ENCODE measurements at regions not wholly inside any gene's neighbourhood (a gene's known extent, or its start where the extent isn't known, plus 50 kb on each side); places are given as distances from the start of the nearest gene placed in this dataset.

DNA sequence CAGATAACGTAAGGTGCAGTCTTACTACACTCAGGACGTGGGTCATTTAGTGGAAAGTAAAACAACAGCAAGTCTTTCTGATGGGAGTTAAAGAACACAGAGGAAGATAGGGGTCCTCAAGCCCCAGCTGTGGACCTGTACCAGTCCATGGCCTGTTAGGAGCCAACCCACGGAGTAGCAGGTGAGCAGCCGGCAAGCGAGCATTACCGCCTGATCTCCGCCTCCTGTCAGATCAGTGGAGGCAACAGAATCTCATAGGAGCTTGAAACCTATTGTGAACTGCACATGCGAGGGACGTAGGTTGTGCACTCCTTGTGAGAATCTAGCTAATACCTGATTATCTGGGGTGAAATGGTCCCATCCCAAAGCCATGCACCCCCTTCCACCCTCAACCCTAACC, 1180.8 kb downstream of the FSTL5 start:
- TF ChIP-seq, protein P1, sequence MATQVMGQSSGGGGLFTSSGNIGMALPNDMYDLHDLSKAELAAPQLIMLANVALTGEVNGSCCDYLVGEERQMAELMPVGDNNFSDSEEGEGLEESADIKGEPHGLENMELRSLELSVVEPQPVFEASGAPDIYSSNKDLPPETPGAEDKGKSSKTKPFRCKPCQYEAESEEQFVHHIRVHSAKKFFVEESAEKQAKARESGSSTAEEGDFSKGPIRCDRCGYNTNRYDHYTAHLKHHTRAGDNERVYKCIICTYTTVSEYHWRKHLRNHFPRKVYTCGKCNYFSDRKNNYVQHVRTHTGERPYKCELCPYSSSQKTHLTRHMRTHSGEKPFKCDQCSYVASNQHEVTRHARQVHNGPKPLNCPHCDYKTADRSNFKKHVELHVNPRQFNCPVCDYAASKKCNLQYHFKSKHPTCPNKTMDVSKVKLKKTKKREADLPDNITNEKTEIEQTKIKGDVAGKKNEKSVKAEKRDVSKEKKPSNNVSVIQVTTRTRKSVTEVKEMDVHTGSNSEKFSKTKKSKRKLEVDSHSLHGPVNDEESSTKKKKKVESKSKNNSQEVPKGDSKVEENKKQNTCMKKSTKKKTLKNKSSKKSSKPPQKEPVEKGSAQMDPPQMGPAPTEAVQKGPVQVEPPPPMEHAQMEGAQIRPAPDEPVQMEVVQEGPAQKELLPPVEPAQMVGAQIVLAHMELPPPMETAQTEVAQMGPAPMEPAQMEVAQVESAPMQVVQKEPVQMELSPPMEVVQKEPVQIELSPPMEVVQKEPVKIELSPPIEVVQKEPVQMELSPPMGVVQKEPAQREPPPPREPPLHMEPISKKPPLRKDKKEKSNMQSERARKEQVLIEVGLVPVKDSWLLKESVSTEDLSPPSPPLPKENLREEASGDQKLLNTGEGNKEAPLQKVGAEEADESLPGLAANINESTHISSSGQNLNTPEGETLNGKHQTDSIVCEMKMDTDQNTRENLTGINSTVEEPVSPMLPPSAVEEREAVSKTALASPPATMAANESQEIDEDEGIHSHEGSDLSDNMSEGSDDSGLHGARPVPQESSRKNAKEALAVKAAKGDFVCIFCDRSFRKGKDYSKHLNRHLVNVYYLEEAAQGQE (IDR thresholded peaks at IDR 0.05; ENCODE audit: low read depth) = no peak
- TF ChIP-seq POLR2A (IDR thresholded peaks at IDR 0.05; ENCODE audit: borderline replicate concordance, extremely low read depth, insufficient read depth, insufficient read length) = no peak
- TF ChIP-seq, protein P2, sequence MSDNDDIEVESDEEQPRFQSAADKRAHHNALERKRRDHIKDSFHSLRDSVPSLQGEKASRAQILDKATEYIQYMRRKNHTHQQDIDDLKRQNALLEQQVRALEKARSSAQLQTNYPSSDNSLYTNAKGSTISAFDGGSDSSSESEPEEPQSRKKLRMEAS (IDR thresholded peaks at IDR 0.05) = no peak
- no peak for TF ChIP-seq POLR2AphosphoS5 (IDR thresholded peaks at IDR 0.05; ENCODE audit: low read depth, low read length)
- no peak for TF ChIP-seq SP1 (IDR thresholded peaks at IDR 0.05; ENCODE audit: low read depth)
- TF ChIP-seq SIN3A (IDR thresholded peaks at IDR 0.05; ENCODE audit: low read depth) = no peak
- TF ChIP-seq EZH2phosphoT487 (IDR thresholded peaks at IDR 0.05; ENCODE audit: borderline replicate concordance) = no peak
- TF ChIP-seq, protein P3, sequence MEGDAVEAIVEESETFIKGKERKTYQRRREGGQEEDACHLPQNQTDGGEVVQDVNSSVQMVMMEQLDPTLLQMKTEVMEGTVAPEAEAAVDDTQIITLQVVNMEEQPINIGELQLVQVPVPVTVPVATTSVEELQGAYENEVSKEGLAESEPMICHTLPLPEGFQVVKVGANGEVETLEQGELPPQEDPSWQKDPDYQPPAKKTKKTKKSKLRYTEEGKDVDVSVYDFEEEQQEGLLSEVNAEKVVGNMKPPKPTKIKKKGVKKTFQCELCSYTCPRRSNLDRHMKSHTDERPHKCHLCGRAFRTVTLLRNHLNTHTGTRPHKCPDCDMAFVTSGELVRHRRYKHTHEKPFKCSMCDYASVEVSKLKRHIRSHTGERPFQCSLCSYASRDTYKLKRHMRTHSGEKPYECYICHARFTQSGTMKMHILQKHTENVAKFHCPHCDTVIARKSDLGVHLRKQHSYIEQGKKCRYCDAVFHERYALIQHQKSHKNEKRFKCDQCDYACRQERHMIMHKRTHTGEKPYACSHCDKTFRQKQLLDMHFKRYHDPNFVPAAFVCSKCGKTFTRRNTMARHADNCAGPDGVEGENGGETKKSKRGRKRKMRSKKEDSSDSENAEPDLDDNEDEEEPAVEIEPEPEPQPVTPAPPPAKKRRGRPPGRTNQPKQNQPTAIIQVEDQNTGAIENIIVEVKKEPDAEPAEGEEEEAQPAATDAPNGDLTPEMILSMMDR (IDR thresholded peaks at IDR 0.05 in 2 of 3, conservative IDR thresholded peaks at IDR 0.05 in 1 of 3; ENCODE audit: borderline replicate concordance in 1 of 3, insufficient read depth in 1 of 3, low read depth in 2 of 3, low read length in 2 of 3) = no peak
- no peak for TF ChIP-seq ZFX (IDR thresholded peaks at IDR 0.05)
- no peak for TF ChIP-seq RAD21 (IDR thresholded peaks at IDR 0.05; ENCODE audit: low read depth)
- TF ChIP-seq TCF7L2 (IDR thresholded peaks at IDR 0.05; ENCODE audit: borderline replicate concordance, extremely low read depth, insufficient read depth, insufficient read length) = no peak
- TF ChIP-seq ZNF274 (IDR thresholded peaks at IDR 0.05; ENCODE audit: low read depth, low read length) = no peak
- TF ChIP-seq EZH2 (IDR thresholded peaks at IDR 0.05) = no peak
- TF ChIP-seq, protein P4, sequence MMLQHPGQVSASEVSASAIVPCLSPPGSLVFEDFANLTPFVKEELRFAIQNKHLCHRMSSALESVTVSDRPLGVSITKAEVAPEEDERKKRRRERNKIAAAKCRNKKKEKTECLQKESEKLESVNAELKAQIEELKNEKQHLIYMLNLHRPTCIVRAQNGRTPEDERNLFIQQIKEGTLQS (IDR thresholded peaks at IDR 0.05) = no peak

Measured in HCT116 (cell line).